Cardiac muscle cell (in vitro differentiated cells and primary cell): ENCODE measurements at regions not wholly inside any gene's neighbourhood (a gene's known extent, or its start where the extent isn't known, plus 50 kb on each side); places are given as distances from the start of the nearest gene placed in this dataset.

Experiments
- DNase-seq, 2 donors: peaks; one replicate each; pipeline versions ENCODE4 v3.0.0 to v3.0.0-alpha.2; 2010 to 2017; ENCODE audit warnings: low read depth in 1 of 2, low spot score in 1 of 2
- H3K27ac ChIP-seq: fragments of 200-600 bp; sonication (generic); 2 replicates; pipeline ENCODE4 v1.5.1; 2016
- H3K27me3 ChIP-seq: fragments of 200-600 bp; sonication (generic); 2 replicates; pipeline ENCODE4 v1.6.0; 2016; ENCODE audit warnings: control low read depth
- H3K36me3 ChIP-seq: fragments of 200-600 bp; sonication (generic); 2 replicates; pipeline ENCODE4 v1.5.1; 2016; ENCODE audit warnings: control low read depth
- H3K4me1 ChIP-seq: fragments of 200-600 bp; sonication (generic); 2 replicates; pipeline ENCODE4 v1.8.1; 2017; ENCODE audit warnings: low read depth, mild to moderate bottlenecking, mixed run types
- H3K4me3 ChIP-seq: fragments of 200-600 bp; sonication (generic); 2 replicates; pipeline ENCODE4 v1.5.1; 2016; ENCODE audit warnings: mild to moderate bottlenecking
- H3K9me3 ChIP-seq: fragments of 200-600 bp; sonication (generic); 2 replicates; pipeline ENCODE4 v1.5.1; 2017; ENCODE audit warnings: low read depth, mild to moderate bottlenecking, control low read depth
- CTCF ChIP-seq: IDR thresholded peaks from 2 replicates; pipeline ENCODE4 v1.5.1; 2012; ENCODE audit warnings: low read depth, mild to moderate bottlenecking, low read length

DNA sequence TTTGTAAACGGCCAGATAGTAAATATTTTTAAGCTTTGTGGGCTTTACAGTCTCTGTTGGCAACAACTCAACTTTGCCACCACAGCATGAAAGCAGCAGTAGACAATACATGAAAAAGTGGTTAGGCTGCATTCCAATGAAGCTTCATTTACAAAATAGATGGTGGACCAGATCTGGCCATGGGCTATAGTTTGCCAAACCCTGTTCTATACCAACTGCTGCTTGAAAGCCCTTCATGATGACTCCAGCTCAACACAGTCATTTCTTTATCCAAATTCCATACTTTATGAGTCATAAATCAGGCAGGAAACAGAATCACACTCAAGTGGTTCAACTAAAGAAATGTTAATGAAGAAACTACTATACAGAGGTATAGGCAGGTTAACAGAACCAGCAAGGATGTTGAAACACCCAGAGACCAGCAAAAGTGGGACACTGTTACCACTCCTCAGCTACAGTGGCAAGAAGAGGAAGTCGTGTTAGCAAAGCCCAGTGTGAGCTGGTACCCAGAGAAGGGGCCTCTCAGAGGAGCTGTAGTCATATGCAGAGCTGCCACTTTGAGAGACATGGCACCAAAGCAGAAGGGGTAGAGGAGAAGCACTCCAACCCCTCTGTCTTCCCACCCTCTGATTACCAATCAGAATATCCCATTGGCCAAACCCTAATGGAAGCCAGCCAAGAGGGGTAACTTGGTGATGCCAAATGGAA is 72.5 kb downstream of the PRLHR start:
- Histone ChIP-seq H3K27ac (no peak overlapping the region), H3K4me1 (no peaks in the 10 kb centered on the region), H3K27me3 (no peaks in the 10 kb centered on the region), H3K36me3 (no peaks in the 10 kb centered on the region), H3K9me3 (no peaks in the 10 kb centered on the region), H3K4me3 (no peak overlapping the region)
- no peak for TF ChIP-seq CTCF
- DNase-seq = peak in 1 of 2 donors; percentile 46

GRCh38 chr10:118521415-118522117 is 73.9 kb downstream of the PRLHR start:
- H3K4me1 ChIP-seq = no peaks in the 10 kb centered on the region
- no peaks in the 10 kb centered on the region for H3K36me3 ChIP-seq
- no peaks in the 10 kb centered on the region for H3K27me3 ChIP-seq
- DNase-seq = no peak
- no peak overlapping the region for H3K27ac ChIP-seq
- no peak for TF ChIP-seq CTCF
- no peak overlapping the region for H3K4me3 ChIP-seq
- no peaks in the 10 kb centered on the region for H3K9me3 ChIP-seq

GRCh38 chr10:118520116-118520742 is 75.2 kb downstream of the PRLHR start:
- Histone ChIP-seq H3K9me3 (no peaks in the 10 kb centered on the region), H3K4me1 (no peaks in the 10 kb centered on the region)
- no peak for DNase-seq

GRCh38 chr10:118518095-118518494 is 77.4 kb downstream of the PRLHR start:
- no peak for DNase-seq
- Histone ChIP-seq H3K4me3 (no peak overlapping the region), H3K9me3 (no peaks in the 10 kb centered on the region), H3K27ac (no peak overlapping the region), H3K4me1 (no peaks in the 10 kb centered on the region), H3K27me3 (no peaks in the 10 kb centered on the region), H3K36me3 (no peaks in the 10 kb centered on the region)
- TF ChIP-seq CTCF = no peak

More at GRCh38 chr10:118520116-118520742, 75.2 kb downstream of the PRLHR start:
- Histone ChIP-seq H3K36me3 (no peaks in the 10 kb centered on the region), H3K27ac (no peak overlapping the region), H3K4me3 (no peak overlapping the region), H3K27me3 (no peaks in the 10 kb centered on the region)
- no peak for TF ChIP-seq CTCF

- no peak overlapping the region for H3K4me3 ChIP-seq
- H3K4me1 ChIP-seq = no peaks in the 10 kb centered on the region
- H3K27ac ChIP-seq = no peak overlapping the region
- H3K9me3 ChIP-seq = no peaks in the 10 kb centered on the region
- no peaks in the 10 kb centered on the region for H3K36me3 ChIP-seq
- TF ChIP-seq CTCF = no peak
- no peaks in the 10 kb centered on the region for H3K27me3 ChIP-seq
- no peak for DNase-seq
Measured at GRCh38 chr10:118516716-118517115, 78.7 kb downstream of the PRLHR start.
